GM12878 (cell line): ENCODE measurements at regions not wholly inside any gene's neighbourhood (a gene's known extent, or its start where the extent isn't known, plus 50 kb on each side); places are given as distances from the start of the nearest gene placed in this dataset.

Experiments used
- ATAC-seq: fragments of 200-7000 bp; cut with Tn5 transposase; 3 replicates; pipeline ENCODE4 v1.9.1; 2020; ENCODE audit warnings: mild to moderate bottlenecking, moderate library complexity
- BruUV-seq: library from RNA; stranded (reverse); fragments of 400-500 nt; replicated peaks from 2 replicates; lab custom pipeline; 2021; lab: Mats Ljungman, UMichigan
- CTCF ChIA-PET: fragments of 300-600 bp; sonication (Branson Sonifier 250); formaldehyde crosslinking; extraction: SDS; loops from one replicate; lab custom pipeline; 2021; ENCODE audit warnings: inconsistent platforms; lab: Yijun Ruan, JAX
- POLR2A ChIA-PET: fragments of 350-600 bp; formaldehyde crosslinking; extraction: SDS; loops from one replicate; lab custom pipeline; 2021; ENCODE audit warnings: inconsistent platforms; lab: Charles Lee
- RAD21 ChIA-PET: fragments of 300-600 bp; sonication (Branson Sonifier 250); formaldehyde crosslinking; loops from one replicate; lab custom pipeline; 2023; ENCODE audit warnings: antibody characterized with exemption; ENCODE audit not compliant: unreplicated experiment; lab: Charles Lee
- SMC1A ChIA-PET: fragments of 300-600 bp; sonication (Branson Sonifier 250); formaldehyde crosslinking; loops from one replicate; lab custom pipeline; 2023; ENCODE audit not compliant: unreplicated experiment, uncharacterized antibody; lab: Charles Lee
- DNase-seq: peaks from one replicate; pipeline ENCODE4 v3.0.0-alpha.2; 2011; ENCODE audit warnings: low read depth, low spot score
- FAIRE-seq: peaks from 3 replicates; lab custom pipeline; 2011; peaks lifted over from hg19 to GRCh38; lab: Jason Lieb, UNC
- H2AFZ ChIP-seq: 2 replicates; pipeline ENCODE4 v1.6.0; 2011; ENCODE audit warnings: low read depth, low read length, control low read depth; ENCODE audit not compliant: control insufficient read depth
- H3K27ac ChIP-seq: 2 replicates; pipeline ENCODE4 v1.5.1; 2011; ENCODE audit warnings: control low read depth; ENCODE audit not compliant: control insufficient read depth, insufficient read depth
- H3K27me3 ChIP-seq, 2 experiments: replicated peaks in 1 of 2; 2 replicates each; pipeline versions ENCODE4 v1.6.0 to v1.6.1; 2011; ENCODE audit warnings: low read length in 1 of 2; ENCODE audit not compliant: control insufficient read depth in 2 of 2, insufficient read depth in 2 of 2
- H3K36me3 ChIP-seq, 2 experiments: 2 replicates each; pipeline ENCODE4 v1.5.1; 2011; ENCODE audit warnings: low read length in 1 of 2; ENCODE audit not compliant: control insufficient read depth in 2 of 2, insufficient read depth in 2 of 2
- H3K4me1 ChIP-seq: 2 replicates; pipeline ENCODE4 v1.6.1; 2011; ENCODE audit warnings: mild to moderate bottlenecking, low read length, moderate library complexity, mixed read lengths; ENCODE audit not compliant: control insufficient read depth, insufficient read depth
- H3K4me2 ChIP-seq: 2 replicates; pipeline ENCODE4 v1.6.0; 2011; ENCODE audit warnings: control low read depth; ENCODE audit not compliant: control insufficient read depth, insufficient read depth
- H3K4me3 ChIP-seq: fragments of 200-600 bp; sonication (generic); 2 replicates; pipeline ENCODE4 v1.5.1; 2016
- H3K79me2 ChIP-seq: 2 replicates; pipeline ENCODE4 v1.6.0; 2011; ENCODE audit warnings: low read length; ENCODE audit not compliant: control insufficient read depth, insufficient read depth
- H3K9ac ChIP-seq: 2 replicates; pipeline ENCODE4 v1.8.0; 2011; ENCODE audit warnings: low read length, control low read depth, mixed read lengths; ENCODE audit not compliant: control insufficient read depth, insufficient read depth
- H3K9me3 ChIP-seq: replicated peaks from 3 replicates; pipeline ENCODE4 v1.5.1; 2011; ENCODE audit warnings: mild to moderate bottlenecking, low read length; ENCODE audit not compliant: control insufficient read depth, insufficient read depth
- H4K20me1 ChIP-seq: 2 replicates; pipeline ENCODE4 v1.6.0; 2011; ENCODE audit not compliant: control insufficient read depth, insufficient read depth
- CHD1 ChIP-seq: IDR thresholded peaks from 2 replicates; pipeline ENCODE4 v1.6.1; 2012; ENCODE audit warnings: low read depth, low read length, improper control_type of control experiment
- DPF2 ChIP-seq: fragments of 450-650 bp; IDR thresholded peaks from 2 replicates; pipeline ENCODE4 v1.6.1; 2017; ENCODE audit warnings: mild to moderate bottlenecking
- E4F1 ChIP-seq: fragments of 450-650 bp; IDR thresholded peaks from 2 replicates; pipeline ENCODE4 v1.6.1; 2018; ENCODE audit warnings: borderline replicate concordance, mild to moderate bottlenecking; ENCODE audit not compliant: partially characterized antibody
- ELK1 ChIP-seq: IDR thresholded peaks from 2 replicates; pipeline ENCODE4 v1.6.1; 2012; ENCODE audit warnings: low read depth, low read length, improper control_type of control experiment
- NBN ChIP-seq: fragments of 450-650 bp; IDR thresholded peaks from 2 replicates; pipeline ENCODE4 v1.6.1; 2016
- NFIC ChIP-seq: IDR thresholded peaks from 2 replicates; pipeline ENCODE4 v1.6.1; 2012; ENCODE audit warnings: low read depth, mild to moderate bottlenecking, inconsistent platforms, low read length, moderate library complexity
- NR2C1 ChIP-seq: fragments of 450-650 bp; IDR thresholded peaks from 2 replicates; pipeline ENCODE4 v1.6.1; 2017; ENCODE audit warnings: antibody characterized with exemption, mild to moderate bottlenecking, moderate library complexity
- YY1 ChIP-seq: IDR thresholded peaks from 2 replicates; pipeline ENCODE4 v1.6.1; 2011; ENCODE audit warnings: low read depth, mild to moderate bottlenecking, low read length
- in situ Hi-C: fragments of 300-500 bp; cut with MboI; formaldehyde crosslinking; loops from 9 replicates; pipeline ENCODE4 v1.14.3; 2018; ENCODE audit warnings: mixed read lengths
- intact Hi-C: fragments of 100-400 bp; cut with micrococcal nuclease; formaldehyde crosslinking; loops from one replicate; pipeline ENCODE4 v1.14.2; 2022; ENCODE audit not compliant: unreplicated experiment

GRCh38 chr6:111936718-111937117, 63.5 kb upstream of the FYN start:
- ChIA-PET RAD21 (no interaction called here), CTCF (interaction anchor here (1.4 kb wide), 1 partner anchor 61 kb away, joined by 4 read pairs; no protein-coding TSS in a partner anchor), POLR2A (no interaction called here), SMC1A (no interaction called here)
- intact Hi-C loops, result no loop called here
- no peaks in the 10 kb centered on the region for H3K36me3 ChIP-seq
- no TSS peak for BruUV-seq
- ATAC-seq, result no peak
- no peak for TF ChIP-seq CHD1
- no peak for TF ChIP-seq E4F1
- no peak for TF ChIP-seq NR2C1
- TF ChIP-seq NFIC, result no peak
- no peak for TF ChIP-seq ELK1
- TF ChIP-seq NBN, result no peak
- TF ChIP-seq DPF2, result no peak
- no peak for TF ChIP-seq YY1
- H3K9me3 ChIP-seq, result peaks cover under 1% of the 10 kb centered on the region; the same call in 1 of the 3 replicates
- no peak overlapping the region for H3K9ac ChIP-seq
- no peak overlapping the region for H2AFZ ChIP-seq
- H4K20me1 ChIP-seq, result no peaks in the 10 kb centered on the region
- FAIRE-seq, result no peak
- no peak for DNase-seq
- H3K27me3 ChIP-seq, result no peaks in the 10 kb centered on the region
- H3K27ac ChIP-seq, result no peak overlapping the region
- no peaks in the 10 kb centered on the region for H3K4me1 ChIP-seq
- H3K4me2 ChIP-seq, result no peak overlapping the region
- in situ Hi-C loops, result no loop called here
- H3K79me2 ChIP-seq, result no peaks in the 10 kb centered on the region
- H3K4me3 ChIP-seq, result no peak overlapping the region
